DMS53 (cell line): ENCODE measurements at regions not wholly inside any gene's neighbourhood (a gene's known extent, or its start where the extent isn't known, plus 50 kb on each side); places are given as distances from the start of the nearest gene placed in this dataset.

ENCODE experiments used
- DNase-seq: peaks from one replicate; lab custom pipeline; 2025; lab: John Stamatoyannopoulos, UW

- DNase-seq, result no peak
These were observed 694.3 kb upstream of the NR5A2 start for GRCh38 chr1:199333180-199333579.

- DNase-seq, result no peak
These were observed 692.0 kb upstream of the NR5A2 start for GRCh38 chr1:199335496-199335895.

DNA sequence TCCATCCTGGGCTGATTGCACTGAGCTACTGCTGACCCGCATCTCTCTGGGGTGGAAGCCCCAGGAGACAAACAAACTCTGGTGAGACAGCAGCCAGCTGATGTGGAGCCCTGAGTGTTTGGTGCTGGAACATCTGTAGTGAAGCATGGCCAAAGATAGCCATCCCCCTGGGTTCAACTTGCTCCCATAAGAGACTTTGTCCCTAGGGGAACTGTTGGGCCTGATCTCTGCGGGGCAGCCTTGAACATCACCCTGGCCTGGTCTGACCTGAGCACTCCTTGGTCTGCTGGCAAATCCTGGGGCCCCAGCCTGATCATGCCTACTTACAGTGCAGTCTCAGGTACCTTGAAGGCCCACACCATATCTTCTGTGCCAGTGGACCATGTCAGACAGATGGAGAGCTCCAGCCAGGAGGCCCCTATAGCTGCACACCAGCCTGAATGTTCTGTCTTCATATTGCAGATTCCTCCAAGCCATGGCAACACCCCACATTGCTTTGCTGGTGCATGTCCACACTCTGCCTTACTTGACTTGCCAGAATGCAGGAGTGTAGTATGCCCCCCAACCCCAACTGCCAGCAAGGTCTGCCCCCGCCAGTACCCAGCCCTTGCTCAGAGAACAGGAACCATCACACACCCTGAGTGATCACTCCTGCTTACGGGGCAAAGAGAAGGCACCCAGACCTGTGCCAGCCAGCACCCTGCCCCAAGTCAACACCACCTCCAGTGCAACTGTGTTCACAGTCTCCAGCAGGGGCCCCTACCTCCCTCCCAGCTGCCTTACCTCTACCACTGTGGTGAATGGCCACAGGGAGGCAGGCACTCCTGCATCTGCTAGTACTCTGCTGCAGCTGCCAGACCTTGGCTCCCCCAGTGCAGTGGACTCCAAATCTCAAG lies 690.5 kb upstream of the NR5A2 start:
- DNase-seq, result no peak

- no peak for DNase-seq
These were observed 688.8 kb upstream of the NR5A2 start for GRCh38 chr1:199338760-199339159.

- no peak for DNase-seq
These were observed 675.2 kb upstream of the NR5A2 start for GRCh38 chr1:199352351-199352750.

DNA sequence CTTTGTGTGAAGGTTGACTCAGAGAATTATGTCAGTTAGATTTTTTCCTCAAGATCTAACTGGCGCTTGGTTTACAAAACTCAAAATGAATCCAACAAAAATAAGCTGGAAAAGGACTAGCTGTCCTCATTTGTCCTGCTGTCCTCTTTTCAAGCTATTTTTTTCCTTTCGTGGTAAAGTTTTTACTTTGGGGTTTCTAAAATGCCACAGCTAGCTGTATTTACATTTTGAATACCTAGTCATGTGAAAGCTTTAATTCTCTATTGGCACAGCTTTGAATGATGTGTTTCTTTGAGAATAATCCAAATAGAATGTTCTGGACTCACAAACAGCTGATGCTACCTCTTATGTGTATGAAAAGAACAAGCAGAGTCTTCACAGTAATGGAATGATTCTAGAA lies 673.6 kb upstream of the NR5A2 start:
- no peak for DNase-seq

DNA sequence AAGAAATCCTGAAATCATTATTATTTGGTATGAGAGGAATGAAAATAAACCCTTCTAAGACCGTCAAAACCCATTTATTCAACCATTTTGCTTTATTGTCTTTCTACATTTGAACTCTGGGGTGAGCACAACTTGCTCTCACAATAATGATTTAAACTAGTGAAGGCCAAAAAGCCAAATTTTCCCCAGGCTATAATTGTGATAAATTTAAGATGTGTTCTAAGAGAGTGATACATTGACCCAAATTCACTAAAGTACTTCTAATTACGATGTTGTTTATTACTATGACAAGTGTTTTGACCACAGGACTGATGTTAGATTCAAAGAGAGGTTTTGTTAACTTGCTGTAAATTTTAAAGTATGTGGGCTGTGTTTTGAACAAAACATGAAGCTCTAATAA lies 670.9 kb upstream of the NR5A2 start:
- DNase-seq, result no peak

GRCh38 chr1:199357599-199357998 lies 669.9 kb upstream of the NR5A2 start:
- no peak for DNase-seq

DNA sequence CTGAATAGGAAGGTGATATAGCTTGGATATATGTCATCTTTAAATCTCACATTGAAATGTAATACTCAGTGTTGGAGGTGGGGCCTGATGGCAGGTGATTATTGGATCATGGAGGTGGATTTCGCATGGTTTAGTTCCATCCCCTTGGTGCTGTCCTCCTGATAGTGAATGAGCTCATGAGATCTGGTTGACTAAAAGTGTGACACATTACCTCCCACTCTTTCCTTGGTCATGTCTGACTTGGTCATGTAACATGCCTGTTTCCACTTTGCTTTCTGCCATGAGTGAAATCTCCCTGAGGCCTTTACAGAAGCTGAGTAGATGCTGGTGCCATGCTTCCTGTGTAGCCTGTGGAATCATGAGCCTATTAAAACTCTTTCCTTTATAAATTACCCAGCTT lies 664.5 kb upstream of the NR5A2 start:
- DNase-seq, result no peak

GRCh38 chr1:199373139-199373538 lies 654.4 kb upstream of the NR5A2 start:
- DNase-seq, result no peak

- DNase-seq, result no peak
These were observed 650.3 kb upstream of the NR5A2 start for GRCh38 chr1:199377211-199377610.

DNA sequence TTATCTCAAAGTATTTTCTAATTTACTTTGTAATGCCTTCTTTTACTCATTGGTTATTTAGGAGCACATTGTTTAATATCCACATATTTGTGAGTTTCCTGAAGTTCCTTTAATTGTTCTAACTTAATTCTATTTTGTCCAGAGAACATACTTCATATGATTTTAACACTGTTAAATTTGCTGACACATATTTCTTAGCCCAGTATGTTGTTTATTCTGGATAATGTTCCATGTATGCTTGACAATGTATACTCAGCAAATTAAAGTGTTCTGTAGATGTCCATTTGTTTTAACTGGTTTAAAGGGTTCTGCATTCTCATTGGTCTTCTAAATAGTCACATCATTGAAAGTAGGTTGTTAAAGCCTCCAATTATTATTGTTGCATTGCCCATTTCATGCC lies 643.7 kb upstream of the NR5A2 start:
- no peak for DNase-seq

- DNase-seq, result no peak
These were observed 632.7 kb upstream of the NR5A2 start for GRCh38 chr1:199394856-199395255.

DNA sequence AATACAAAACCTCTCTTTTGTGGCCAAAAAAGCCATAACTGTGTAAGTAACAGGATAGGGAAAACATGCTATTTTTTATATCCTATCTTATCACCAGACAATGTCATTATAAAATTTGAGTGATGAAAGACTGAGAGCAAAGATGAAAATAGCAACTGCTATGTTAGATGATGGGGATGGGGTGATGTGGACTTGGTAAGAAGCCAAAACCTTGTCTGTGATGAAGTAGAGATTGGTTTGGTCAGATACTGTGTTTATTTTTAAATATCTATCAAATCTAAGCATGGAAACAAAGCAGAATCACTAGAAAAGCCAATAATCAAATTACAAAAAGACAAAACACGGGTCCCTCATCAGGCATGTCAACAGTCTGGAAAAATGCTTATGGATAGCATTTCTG lies 631.1 kb upstream of the NR5A2 start:
- no peak for DNase-seq

DNA sequence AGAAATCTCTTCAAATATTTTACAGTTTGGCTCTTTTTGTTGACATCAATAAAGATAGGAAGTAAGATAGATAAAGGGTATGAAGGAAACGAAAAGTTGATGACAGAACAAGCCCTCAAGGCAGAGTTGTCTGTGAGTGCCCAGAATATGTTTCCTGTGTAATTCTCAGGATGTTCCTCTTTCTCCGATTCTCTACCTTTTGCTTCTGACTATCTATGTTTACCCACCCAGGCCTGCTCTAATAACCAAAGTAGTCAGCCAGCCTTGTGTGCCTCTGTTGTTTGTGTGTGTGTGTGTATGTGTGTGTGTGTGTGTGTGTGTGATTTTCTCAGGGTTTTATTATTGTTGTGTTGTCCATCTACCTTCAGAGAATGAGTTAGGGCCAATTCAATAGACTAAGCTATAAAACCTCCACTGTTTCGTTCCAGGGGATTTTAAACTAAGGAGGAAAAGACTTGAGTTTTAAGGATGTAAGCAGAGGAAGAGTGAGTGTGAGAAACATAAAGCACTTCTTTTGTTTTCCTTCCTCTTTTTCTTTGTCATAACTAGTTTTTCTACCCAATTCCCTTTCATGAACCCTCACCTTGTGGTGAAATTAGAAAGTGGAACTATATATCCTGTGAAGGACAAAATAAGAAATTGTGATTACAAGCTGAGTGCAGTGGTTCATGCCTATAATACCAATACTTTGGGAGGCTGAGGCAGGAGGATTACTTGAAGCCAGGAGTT lies 627.4 kb upstream of the NR5A2 start:
- DNase-seq, result no peak

- no peak for DNase-seq
These were observed 623.9 kb upstream of the NR5A2 start for GRCh38 chr1:199403531-199404116.

DNA sequence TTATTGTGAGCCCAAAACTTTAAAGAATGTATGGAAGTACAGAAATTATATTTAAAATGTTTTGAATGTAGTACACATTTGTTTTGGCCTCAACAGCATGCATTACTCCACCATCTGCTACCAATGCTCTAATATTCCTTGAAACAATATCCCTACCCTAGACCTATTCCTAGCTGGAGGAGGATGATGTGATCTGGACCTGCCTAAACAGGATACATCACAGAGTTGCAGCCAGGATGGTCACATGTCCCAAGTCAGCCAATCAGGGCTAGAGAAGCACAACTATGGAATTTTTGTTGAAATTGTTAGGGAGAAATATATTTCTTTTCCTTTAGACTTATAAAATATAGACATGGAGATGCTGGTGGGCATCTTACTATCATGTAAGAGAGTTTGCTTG lies 623.3 kb upstream of the NR5A2 start:
- DNase-seq, result peak; percentile 8

GRCh38 chr1:199404976-199405375 lies 622.5 kb upstream of the NR5A2 start:
- no peak for DNase-seq

GRCh38 chr1:199405634-199406196 lies 621.8 kb upstream of the NR5A2 start:
- no peak for DNase-seq

DNA sequence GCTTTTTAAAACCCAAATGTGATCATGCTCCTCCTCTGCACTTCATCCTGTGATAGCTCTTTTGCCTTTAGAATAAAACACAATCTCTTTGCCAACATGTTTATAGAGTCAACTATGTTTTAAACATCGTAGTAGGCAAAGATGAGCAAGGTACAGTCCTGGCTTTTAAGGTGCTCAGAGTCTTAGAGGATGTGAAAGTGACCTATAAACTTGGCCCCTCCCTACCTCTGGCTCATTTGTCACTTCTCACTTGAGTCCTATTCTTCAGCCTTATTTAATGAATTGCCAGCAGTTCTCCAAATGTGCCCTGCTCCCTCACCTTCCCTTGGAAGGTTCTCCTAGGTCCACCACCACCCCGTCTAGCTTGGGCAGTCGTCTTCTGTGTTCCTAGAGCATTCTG lies 617.0 kb upstream of the NR5A2 start:
- DNase-seq, result no peak

- DNase-seq, result no peak
These were observed 616.0 kb upstream of the NR5A2 start for GRCh38 chr1:199411506-199411905.

DNA sequence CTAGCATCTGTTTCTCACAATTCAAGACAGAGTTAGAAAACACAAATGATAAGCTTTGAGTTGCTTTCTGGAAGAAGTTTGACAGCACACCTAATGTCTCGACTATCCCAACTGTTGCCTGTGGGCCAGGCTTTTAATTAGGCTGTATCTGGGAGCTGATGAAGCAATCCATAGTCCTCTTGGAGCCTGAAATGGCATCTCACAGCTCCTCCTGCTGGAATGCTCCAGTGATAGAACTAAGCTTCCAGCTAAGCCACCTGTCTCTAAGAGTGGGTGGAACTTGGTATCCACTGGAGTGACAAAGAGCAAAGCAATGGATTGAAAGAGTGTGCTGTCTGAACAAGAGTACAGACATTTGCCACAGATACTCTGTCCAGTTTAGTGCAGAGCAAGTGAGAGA lies 605.3 kb upstream of the NR5A2 start:
- peak; percentile 54 for DNase-seq

DNA sequence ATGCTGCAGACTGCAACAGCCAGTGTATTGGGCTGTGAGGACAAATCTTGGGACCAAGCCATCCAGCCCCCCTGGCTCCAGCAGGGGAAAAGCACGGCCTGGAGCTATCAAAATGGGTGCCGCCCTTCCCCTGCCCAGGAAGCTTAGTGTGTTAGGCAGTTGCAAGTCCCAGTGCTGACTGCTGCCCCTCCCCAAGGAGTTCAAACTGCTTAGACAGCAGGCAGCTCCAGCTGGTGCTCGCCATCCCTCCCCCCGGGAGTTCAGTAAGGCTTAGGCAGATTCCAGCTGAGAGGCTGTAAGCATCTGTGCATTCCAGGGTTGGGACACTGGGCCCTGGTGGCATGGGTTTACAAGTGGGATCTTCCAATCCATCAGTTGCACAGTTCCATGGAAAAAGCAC lies 579.6 kb upstream of the NR5A2 start:
- DNase-seq, result no peak
